IMR-90 (cell line): ENCODE measurements at regions not wholly inside any gene's neighbourhood (a gene's known extent, or its start where the extent isn't known, plus 50 kb on each side); places are given as distances from the start of the nearest gene placed in this dataset.

ENCODE experiments used
- ATAC-seq: fragments of 200-7000 bp; cut with Tn5 transposase; 2 replicates; pipeline ENCODE4 v1.9.1; 2020; ENCODE audit warnings: low read depth, mild to moderate bottlenecking, moderate library complexity
- BruUV-seq: library from RNA; stranded (reverse); fragments of 400-500 nt; replicated peaks from 2 replicates; lab custom pipeline; 2021; lab: Mats Ljungman, UMichigan
- CTCF ChIA-PET: fragments of 300-600 bp; formaldehyde crosslinking; extraction: SDS; loops from one replicate; lab custom pipeline; 2021; ENCODE audit warnings: antibody characterized with exemption; lab: Yijun Ruan, JAX
- POLR2A ChIA-PET: fragments of 300-600 bp; sonication (Branson Sonifier 250); formaldehyde crosslinking; loops from one replicate; lab custom pipeline; 2022; ENCODE audit warnings: antibody characterized with exemption; ENCODE audit not compliant: unreplicated experiment; lab: Charles Lee
- DNase-seq: peaks from one replicate; pipeline ENCODE4 v3.0.0; 2013
- H2AFZ ChIP-seq: replicated peaks from 2 replicates; pipeline ENCODE3; 2013; ENCODE audit warnings: low read length, mild to moderate bottlenecking; ENCODE audit not compliant: poor library complexity
- H2AK5ac ChIP-seq: 2 replicates; pipeline ENCODE4 v1.6.1; 2013; ENCODE audit warnings: low read depth, low read length, inconsistent platforms
- H2AK9ac ChIP-seq: replicated peaks from 2 replicates; pipeline ENCODE3; 2013; ENCODE audit warnings: mild to moderate bottlenecking, low read depth, low read length, moderate library complexity; ENCODE audit not compliant: poor library complexity
- H2BK120ac ChIP-seq: 2 replicates; pipeline ENCODE4 v1.6.1; 2013; ENCODE audit warnings: low read depth, low read length, inconsistent platforms
- H2BK15ac ChIP-seq: 3 replicates; pipeline ENCODE4 v1.6.1; 2013; ENCODE audit warnings: low read depth, low read length, inconsistent platforms
- H2BK20ac ChIP-seq: 2 replicates; pipeline ENCODE4 v1.6.1; 2013; ENCODE audit warnings: low read depth, mild to moderate bottlenecking, inconsistent platforms, low read length, moderate library complexity
- H2BK5ac ChIP-seq: 2 replicates; pipeline ENCODE4 v1.6.1; 2013; ENCODE audit warnings: mild to moderate bottlenecking, low read depth, low read length, inconsistent platforms; ENCODE audit not compliant: poor library complexity, severe bottlenecking
- H3K14ac ChIP-seq: replicated peaks from 2 replicates; pipeline ENCODE4 v1.6.1; 2013; ENCODE audit warnings: low read depth, low read length, inconsistent platforms
- H3K18ac ChIP-seq: 2 replicates; pipeline ENCODE4 v1.6.1; 2013; ENCODE audit warnings: low read depth, low read length, control low read depth
- H3K23ac ChIP-seq: 2 replicates; pipeline ENCODE4 v1.6.1; 2013; ENCODE audit warnings: low read depth, low read length, inconsistent platforms
- H3K27ac ChIP-seq: 2 replicates; pipeline ENCODE4 v1.5.1; 2013; ENCODE audit warnings: mild to moderate bottlenecking, control low read depth, low read length; ENCODE audit not compliant: insufficient read depth
- H3K27me3 ChIP-seq: 2 replicates; pipeline ENCODE4 v1.6.1; 2013; ENCODE audit warnings: low read length; ENCODE audit not compliant: control insufficient read depth, insufficient read depth
- H3K36me3 ChIP-seq: 2 replicates; pipeline ENCODE4 v1.6.1; 2013; ENCODE audit warnings: low read length, mixed read lengths; ENCODE audit not compliant: control insufficient read depth, insufficient read depth
- H3K4ac ChIP-seq: 2 replicates; pipeline ENCODE4 v1.6.1; 2013; ENCODE audit warnings: low read depth, low read length, inconsistent platforms
- H3K4me1 ChIP-seq: 2 replicates; pipeline ENCODE4 v1.6.1; 2013; ENCODE audit warnings: low read length, mixed read lengths; ENCODE audit not compliant: control insufficient read depth, insufficient read depth
- H3K4me2 ChIP-seq: 2 replicates; pipeline ENCODE4 v1.6.1; 2013; ENCODE audit warnings: low read depth, mild to moderate bottlenecking, control low read depth, low read length, moderate library complexity
- H3K4me3 ChIP-seq: 2 replicates; pipeline ENCODE4 v1.5.1; 2013; ENCODE audit warnings: low read depth, mild to moderate bottlenecking, control low read depth, low read length, moderate library complexity; ENCODE audit not compliant: insufficient read depth
- H3K56ac ChIP-seq: 2 replicates; pipeline ENCODE4 v1.6.1; 2013; ENCODE audit warnings: low read length, inconsistent platforms; ENCODE audit not compliant: insufficient read depth; ENCODE audit errors: extremely low read depth
- H3K79me1 ChIP-seq, 2 experiments: 2 replicates each; pipeline ENCODE4 v1.6.1; 2013; ENCODE audit warnings: low read length in 2 of 2, inconsistent platforms in 1 of 2, low read depth in 1 of 2
- H3K9ac ChIP-seq: 2 replicates; pipeline ENCODE4 v1.6.1; 2013; ENCODE audit warnings: low read depth, low read length, control low read depth
- H3K9me1 ChIP-seq: 2 replicates; pipeline ENCODE4 v1.6.1; 2013; ENCODE audit warnings: low read length, inconsistent platforms; ENCODE audit not compliant: insufficient read depth
- H3K9me3 ChIP-seq: 2 replicates; pipeline ENCODE4 v1.6.1; 2013; ENCODE audit warnings: low read length; ENCODE audit not compliant: control insufficient read depth, insufficient read depth
- H4K20me1 ChIP-seq: 2 replicates; pipeline ENCODE4 v1.6.1; 2013; ENCODE audit warnings: low read length, inconsistent platforms; ENCODE audit not compliant: insufficient read depth
- H4K5ac ChIP-seq: 2 replicates; pipeline ENCODE4 v1.6.1; 2013; ENCODE audit warnings: mild to moderate bottlenecking, low read depth, low read length, control low read depth
- H4K8ac ChIP-seq, 2 experiments: 2 replicates each; pipeline ENCODE4 v1.6.1; 2013; ENCODE audit warnings: low read depth in 2 of 2, low read length in 2 of 2, control low read depth in 1 of 2, inconsistent platforms in 1 of 2
- H4K91ac ChIP-seq: 2 replicates; pipeline ENCODE4 v1.6.1; 2013; ENCODE audit warnings: low read depth, low read length, inconsistent platforms; ENCODE audit not compliant: insufficient read depth
- MAFK ChIP-seq: IDR thresholded peaks from 2 replicates; pipeline ENCODE4 v1.6.1; 2012; ENCODE audit warnings: low read depth, low read length, improper control_type of control experiment
- POLR2A ChIP-seq: IDR thresholded peaks from 2 replicates; pipeline ENCODE4 v1.6.1; 2012; ENCODE audit warnings: mild to moderate bottlenecking, low read depth, low read length
- SMC3 ChIP-seq: fragments of 150-350 bp; IDR thresholded peaks from 2 replicates; pipeline ENCODE4 v1.6.1; 2016; ENCODE audit warnings: low read depth, mild to moderate bottlenecking, antibody characterized with exemption, low read length, moderate library complexity
- dilution Hi-C: fragments of 300-500 bp; cut with HindIII; formaldehyde crosslinking; loops from one replicate; pipeline ENCODE4 v1.14.3; 2018; ENCODE audit warnings: low sequenced_read_pairs; ENCODE audit not compliant: unreplicated experiment
- in situ Hi-C: fragments of 300-500 bp; cut with MboI; formaldehyde crosslinking; loops from 3 replicates; pipeline ENCODE4 v1.14.3; 2019; ENCODE audit warnings: low sequenced_read_pairs, inconsistent platforms, mixed read lengths
- intact Hi-C: fragments of 100-400 bp; cut with micrococcal nuclease; formaldehyde crosslinking; loops from 2 replicates; pipeline ENCODE4 v1.10.0; 2022

GRCh38 chr3:22986958-22987357 lies 216.2 kb upstream of the UBE2E2 start:
- Histone ChIP-seq H3K4me1 (no peaks in the 10 kb centered on the region), H4K5ac (no peak overlapping the region), H4K91ac (no peak overlapping the region), H2AFZ (no peak overlapping the region), H4K20me1 (no peaks in the 10 kb centered on the region), H3K9me1 (no peaks in the 10 kb centered on the region), H3K4ac (no peak overlapping the region), H3K4me3 (no peak overlapping the region), H3K36me3 (no peaks in the 10 kb centered on the region), H3K27me3 (no peaks in the 10 kb centered on the region; the same call in 1 of the 2 replicates), H3K23ac (no peak overlapping the region), H2AK5ac (no peak overlapping the region), H3K56ac (no peak overlapping the region), H4K8ac (no peak overlapping the region), H3K27ac (no peak overlapping the region), H3K9ac (no peak overlapping the region), H2AK9ac (no peak overlapping the region), H2BK20ac (no peak overlapping the region), H2BK5ac (no peak overlapping the region), H3K9me3 (no peaks in the 10 kb centered on the region), H3K4me2 (no peak overlapping the region), H2BK120ac (no peak overlapping the region), H3K79me1 (no peaks in the 10 kb centered on the region), H3K18ac (no peak overlapping the region), H3K14ac (no peak overlapping the region), H2BK15ac (no peak overlapping the region)
- no TSS peak for BruUV-seq
- POLR2A ChIA-PET: no interaction called here
- intact Hi-C loops (no loop called here), dilution Hi-C loops (no loop called here), in situ Hi-C loops (no loop called here)
- DNase-seq (no peak), ATAC-seq (no peak)
- CTCF ChIA-PET: no interaction called here
- TF ChIP-seq SMC3: no peak
- no peak for TF ChIP-seq POLR2A
- peak; percentile 22; the same call in 1 of the 2 replicates for TF ChIP-seq MAFK
